Thyroid gland (tissue), 4 donors: ENCODE measurements at regions not wholly inside any gene's neighbourhood (a gene's known extent, or its start where the extent isn't known, plus 50 kb on each side); places are given as distances from the start of the nearest gene placed in this dataset.

Experiments
- DNase-seq, 2 donors: peaks; one replicate each; pipeline ENCODE4 v3.0.0-alpha.2; 2019
- H3K27ac ChIP-seq, 3 donors: fragments of 200-600 bp; sonication (generic); 1 replicate in 2 of 3; 2 replicates in 1 of 3; pipeline ENCODE4 v1.5.1; 2016 to 2019; ENCODE audit warnings: mild to moderate bottlenecking in 1 of 3, moderate library complexity in 1 of 3
- H3K27me3 ChIP-seq: fragments of 200-600 bp; sonication (generic); one replicate; pipeline ENCODE4 v1.5.1; 2019
- H3K36me3 ChIP-seq, 2 donors: fragments of 200-600 bp; sonication (generic); one replicate each; pipeline ENCODE4 v1.5.1; 2016 to 2019
- H3K4me1 ChIP-seq, 2 donors: fragments of 200-600 bp; sonication (generic); one replicate each; pipeline ENCODE4 v1.5.1; 2017 to 2019
- H3K4me3 ChIP-seq, 3 donors: fragments of 200-600 bp; sonication (generic); replicated peaks in 1 of 3; 1 replicate in 2 of 3; 2 replicates in 1 of 3; pipeline ENCODE4 v1.5.1; 2016; ENCODE audit warnings: mild to moderate bottlenecking in 1 of 3
- H3K9me3 ChIP-seq: fragments of 200-600 bp; sonication (generic); one replicate; pipeline ENCODE4 v1.5.1; 2017
- CTCF ChIP-seq, 6 experiments: fragments of 200-600 bp in 3 of 6; fragments of 450-650 bp in 3 of 6; sonication (generic) in 3 of 6; IDR thresholded peaks; one replicate each; pipeline ENCODE4 v1.5.1; 2016 to 2019; ENCODE audit warnings: antibody characterized with exemption in 6 of 6, mild to moderate bottlenecking in 2 of 6, inconsistent platforms in 1 of 6, moderate library complexity in 1 of 6
- POLR2A ChIP-seq, 2 donors: fragments of 450-650 bp; IDR thresholded peaks; one replicate each; pipeline ENCODE4 v1.6.1; 2017; ENCODE audit warnings: antibody characterized with exemption in 2 of 2, mild to moderate bottlenecking in 2 of 2, moderate library complexity in 1 of 2
- WGBS, 2 donors: methylation state at CpG; one replicate each; pipeline ENCODE4 v1.1.5; 2017; 5-methylcytosine and 5-hydroxymethylcytosine counted together
- intact Hi-C: fragments of 100-400 bp; cut with DNase I; formaldehyde crosslinking; loops from one replicate; pipeline ENCODE4 v1.15.1; 2023

DNA sequence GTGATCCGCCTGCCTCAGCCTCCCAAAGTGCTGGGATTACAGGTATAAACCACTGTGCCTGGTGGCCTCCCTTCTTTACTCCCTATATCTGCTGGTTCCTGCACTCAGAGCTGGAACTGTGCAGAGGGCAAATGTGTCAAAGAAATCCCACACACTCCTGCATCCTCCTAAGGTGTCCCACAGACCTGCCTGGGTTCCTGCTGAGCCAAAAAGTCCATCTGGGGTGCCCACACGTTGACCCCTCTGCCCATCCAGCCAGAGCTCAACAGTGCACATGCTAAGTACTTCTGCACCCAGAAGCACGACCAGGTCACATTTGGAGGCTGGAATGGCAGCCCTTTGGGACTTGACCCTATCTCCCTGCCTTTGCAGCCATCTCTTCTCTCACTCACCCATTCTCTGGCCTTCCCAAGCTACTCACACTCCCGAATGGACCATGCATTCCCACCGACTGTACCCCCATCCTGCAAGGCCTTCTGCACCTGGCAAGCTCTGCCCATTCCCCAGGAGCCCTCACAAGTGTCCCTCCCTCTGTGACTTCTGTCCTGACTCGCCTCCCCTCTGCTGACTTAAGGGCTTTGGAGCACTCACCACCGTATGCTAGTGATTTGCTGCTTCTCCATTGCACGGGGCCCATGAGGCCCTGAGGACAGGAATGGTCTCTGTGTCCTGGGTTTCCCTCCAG is 152.1 kb downstream of the KCTD15 start:
- no peaks in the 10 kb centered on the region for H3K27me3 ChIP-seq
- no peaks in the 10 kb centered on the region for H3K36me3 ChIP-seq
- intact Hi-C loops: no loop called here
- TF ChIP-seq POLR2A (IDR thresholded peaks at IDR 0.05) (no peak), CTCF (IDR thresholded peaks at IDR 0.05) (no peak)
- H3K4me3 ChIP-seq: no peak overlapping the region
- 60 to 69% methylated on average over 8 of the region's 8 CpGs for WGBS, 2 donors
- H3K4me1 ChIP-seq: no peaks in the 10 kb centered on the region
- H3K27ac ChIP-seq: no peak overlapping the region
- no peaks in the 10 kb centered on the region for H3K9me3 ChIP-seq
- DNase-seq: no peak

DNA sequence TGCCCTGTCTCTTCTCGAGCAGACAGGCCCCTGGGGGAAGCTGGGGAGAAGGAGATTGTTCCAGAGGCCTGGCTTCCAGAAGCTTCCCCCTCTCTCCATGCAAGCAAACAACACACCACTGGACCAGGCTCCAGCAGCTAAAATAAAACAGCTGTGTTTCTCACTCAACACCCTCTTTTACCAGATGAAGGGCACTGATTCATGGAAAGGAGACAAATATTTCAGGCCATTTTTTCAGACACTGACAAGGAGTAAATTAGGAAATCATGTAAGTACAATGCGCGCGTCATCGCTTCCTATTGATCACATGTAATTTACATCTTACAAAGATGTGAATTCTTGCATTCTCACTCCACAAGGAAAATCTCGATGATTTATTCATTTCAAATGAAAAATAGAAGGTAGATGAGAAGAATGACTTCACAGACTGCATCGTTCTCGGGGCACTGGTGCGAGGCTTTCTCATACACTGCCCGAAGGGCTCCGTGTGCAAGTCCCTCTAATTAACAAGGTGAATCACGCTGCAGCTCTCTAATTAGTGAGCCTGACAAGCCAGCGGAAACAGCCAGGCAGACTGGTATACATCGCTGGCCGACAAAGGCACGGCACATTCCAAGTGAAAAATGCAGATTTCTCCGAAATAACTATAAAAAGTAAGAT is 153.6 kb downstream of the KCTD15 start:
- DNase-seq: no peak
- no peaks in the 10 kb centered on the region for H3K9me3 ChIP-seq
- H3K27ac ChIP-seq: no peak overlapping the region
- no peaks in the 10 kb centered on the region for H3K27me3 ChIP-seq
- no peaks in the 10 kb centered on the region for H3K36me3 ChIP-seq
- intact Hi-C loops: no loop called here
- H3K4me3 ChIP-seq: no peak overlapping the region
- TF ChIP-seq POLR2A (IDR thresholded peaks at IDR 0.05): no peak
- TF ChIP-seq CTCF (IDR thresholded peaks at IDR 0.05): no peak
- 72 to 78% methylated on average over 17 of the region's 17 CpGs for WGBS, 2 donors
- no peaks in the 10 kb centered on the region for H3K4me1 ChIP-seq

DNA sequence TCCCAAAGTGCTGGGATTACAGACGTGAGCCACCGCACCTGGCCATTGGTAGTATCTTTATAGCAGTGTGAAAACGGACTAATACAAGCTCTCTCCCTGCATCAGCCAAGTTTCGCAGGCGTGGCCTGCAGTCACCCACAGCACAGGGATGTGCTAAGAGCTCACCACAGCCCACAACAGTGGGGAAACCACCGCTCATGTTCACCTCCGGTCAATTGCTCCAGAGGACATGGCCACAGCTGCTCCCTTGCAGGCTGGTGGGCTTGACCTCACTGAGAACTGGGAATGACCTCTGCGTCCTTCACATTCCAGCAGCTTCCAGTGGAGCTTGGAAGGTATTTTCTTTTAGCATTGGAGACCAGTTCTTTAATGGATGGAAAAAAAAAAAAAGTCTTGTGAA is 156.4 kb downstream of the KCTD15 start:
- H3K36me3 ChIP-seq: no peaks in the 10 kb centered on the region
- no peaks in the 10 kb centered on the region for H3K4me1 ChIP-seq
- no peak overlapping the region for H3K4me3 ChIP-seq
- H3K27me3 ChIP-seq: no peaks in the 10 kb centered on the region
- H3K27ac ChIP-seq: no peak overlapping the region
- TF ChIP-seq CTCF (IDR thresholded peaks at IDR 0.05): no peak
- TF ChIP-seq POLR2A (IDR thresholded peaks at IDR 0.05): no peak
- 61 to 81% methylated on average over 6 to 8 of the region's 8 CpGs for WGBS, 2 donors
- intact Hi-C loops: no loop called here
- DNase-seq: no peak
- H3K9me3 ChIP-seq: no peaks in the 10 kb centered on the region

DNA sequence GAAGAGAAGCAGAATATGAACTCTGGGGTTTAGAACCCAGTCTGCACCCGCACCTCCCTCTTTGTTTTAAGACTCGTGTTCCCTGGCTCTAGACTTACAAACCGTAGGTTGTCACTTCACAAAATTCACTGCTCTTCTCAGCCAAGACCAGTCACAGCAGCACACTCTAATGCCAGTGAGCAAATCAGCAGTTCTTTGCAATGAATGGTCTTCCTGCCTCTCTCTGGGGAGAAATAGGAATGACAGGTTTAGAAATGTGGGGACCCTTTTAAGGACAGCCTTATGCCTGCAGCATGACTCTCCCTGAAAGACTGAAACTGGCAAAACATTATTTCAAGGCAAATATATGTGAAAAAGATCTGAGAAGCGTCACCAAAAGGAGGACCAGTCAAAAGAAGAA is 156.9 kb downstream of the KCTD15 start:
- no peak for DNase-seq
- TF ChIP-seq POLR2A (IDR thresholded peaks at IDR 0.05) (no peak), CTCF (IDR thresholded peaks at IDR 0.05) (no peak)
- no peaks in the 10 kb centered on the region for H3K4me1 ChIP-seq
- WGBS, 2 donors: 47 to 49% methylated on average over 4 of the region's 4 CpGs
- H3K4me3 ChIP-seq: no peak overlapping the region
- no peaks in the 10 kb centered on the region for H3K36me3 ChIP-seq
- H3K27ac ChIP-seq: no peak overlapping the region
- intact Hi-C loops: no loop called here
- no peaks in the 10 kb centered on the region for H3K9me3 ChIP-seq
- no peaks in the 10 kb centered on the region for H3K27me3 ChIP-seq

- no peak for TF ChIP-seq POLR2A (IDR thresholded peaks at IDR 0.05)
- TF ChIP-seq CTCF (IDR thresholded peaks at IDR 0.05): no peak
- WGBS, 2 donors: 66 to 78% methylated on average over 2 of the region's 2 CpGs
- Histone ChIP-seq H3K9me3 (no peaks in the 10 kb centered on the region), H3K27ac (no peak overlapping the region), H3K27me3 (no peaks in the 10 kb centered on the region), H3K4me1 (no peaks in the 10 kb centered on the region), H3K4me3 (no peak overlapping the region), H3K36me3 (no peaks in the 10 kb centered on the region)
- intact Hi-C loops: no loop called here
- no peak for DNase-seq
These were observed 158.0 kb downstream of the KCTD15 start for GRCh38 chr19:33954686-33955085.
